ENCODE measurements at regions not wholly inside any gene's neighbourhood (a gene's known extent, or its start where the extent isn't known, plus 50 kb on each side); places are given as distances from the start of the nearest gene placed in this dataset.
A peak's percentile ranks its signal among the peaks of the same experiment; 100 is the strongest.

DNA sequence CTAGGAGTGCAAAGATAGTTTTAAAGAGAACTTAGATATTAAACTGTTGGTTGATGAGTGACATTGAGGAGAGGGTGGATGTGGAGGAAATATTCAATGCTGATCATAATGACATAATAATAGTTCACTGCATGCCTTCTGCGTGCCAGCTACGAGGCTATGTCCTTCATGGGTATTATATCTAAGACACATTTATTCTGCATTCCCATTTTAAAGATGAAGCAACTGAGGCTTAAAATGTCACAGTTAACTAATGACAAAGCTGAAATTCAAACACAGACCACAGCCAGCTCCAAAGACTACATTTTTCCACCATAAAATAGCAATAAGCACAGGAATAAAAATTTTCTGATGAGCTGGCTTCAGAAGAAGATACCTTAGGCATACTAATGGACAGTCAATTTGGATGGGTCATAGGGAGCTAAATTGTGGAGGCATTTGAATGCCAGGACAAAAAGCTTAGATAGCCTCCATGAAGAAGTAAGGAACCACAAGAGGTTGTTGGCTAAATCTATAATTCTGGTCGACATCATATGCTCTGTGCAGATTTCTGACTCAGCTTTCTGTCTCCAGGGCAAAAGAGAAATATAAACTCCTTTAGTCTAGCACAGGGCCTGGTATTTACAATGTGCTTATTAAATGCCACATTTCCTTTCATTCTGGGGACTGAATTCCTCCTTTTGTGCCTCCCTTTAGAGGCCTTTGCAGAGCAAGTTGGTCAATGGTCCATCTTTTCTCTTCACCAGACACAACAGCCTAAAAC, 71.2 kb upstream of the NRIP1 start:
- H3K4me3 ChIP-seq: no peak overlapping the region
- no peaks in the 10 kb centered on the region for H3K27me3 ChIP-seq
- TF ChIP-seq POLR2A (IDR thresholded peaks at IDR 0.05) (no peak), CTCF (IDR thresholded peaks at IDR 0.05) (no peak)
- no peaks in the 10 kb centered on the region for H3K9me3 ChIP-seq
- DNase-seq (no peak), ATAC-seq (no peak)
- H3K36me3 ChIP-seq: no peaks in the 10 kb centered on the region
- H3K27ac ChIP-seq: no peak overlapping the region
- intact Hi-C loops (cut with DNase I): no loop called here
- 85 to 91% (median 90%) methylated on average over 3 of the region's 3 CpGs for WGBS, 4 donors
- peaks cover 0 to 14% (median 0%) of the 10 kb centered on the region in 12 donors for H3K4me1 ChIP-seq

GRCh38 chr21:15138490-15138889, 73.7 kb upstream of the NRIP1 start:
- TF ChIP-seq POLR2A (IDR thresholded peaks at IDR 0.05) (no peak), CTCF (IDR thresholded peaks at IDR 0.05) (no peak)
- no peak overlapping the region for H3K4me3 ChIP-seq
- intact Hi-C loops (cut with DNase I): no loop called here
- no peaks in the 10 kb centered on the region for H3K36me3 ChIP-seq
- no peak for ATAC-seq
- WGBS, 4 donors: 47 to 57% (median 54%) methylated on average over 7 of the region's 7 CpGs
- H3K9me3 ChIP-seq: no peaks in the 10 kb centered on the region
- no peaks in the 10 kb centered on the region for H3K27me3 ChIP-seq
- H3K27ac ChIP-seq: no peak overlapping the region
- peaks cover 0 to 16% (median 0%) of the 10 kb centered on the region in 12 donors for H3K4me1 ChIP-seq
- peak in 1 of 5 donors; percentile 27 for DNase-seq

DNA sequence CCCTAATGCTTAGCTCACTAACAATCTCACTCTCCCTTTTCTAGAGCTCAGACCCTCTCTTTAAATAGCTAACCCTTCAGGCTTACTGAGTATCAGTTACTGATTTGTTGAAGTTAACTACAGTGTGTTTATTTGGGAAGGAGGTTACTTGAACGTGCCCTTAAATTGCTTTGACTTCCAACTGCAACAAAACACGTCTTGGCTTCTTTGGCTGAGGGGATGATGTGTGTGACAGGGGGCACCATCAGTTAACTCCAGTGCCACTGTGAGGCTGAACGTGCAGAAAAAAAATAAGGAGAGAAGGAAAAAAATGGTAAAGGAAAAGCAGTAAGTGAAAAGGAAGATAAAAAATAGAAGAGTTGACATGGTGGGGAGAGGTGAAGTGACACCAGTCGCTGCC, 75.1 kb upstream of the NRIP1 start:
- no peak for ATAC-seq
- 63 to 72% (median 68%) methylated on average over 4 of the region's 4 CpGs for WGBS, 4 donors

More for the DNA sequence above, 75.1 kb upstream of the NRIP1 start:
- H3K9me3 ChIP-seq: no peaks in the 10 kb centered on the region
- no peak for TF ChIP-seq CTCF (IDR thresholded peaks at IDR 0.05)
- no peak for TF ChIP-seq POLR2A (IDR thresholded peaks at IDR 0.05)
- no peaks in the 10 kb centered on the region for H3K36me3 ChIP-seq
- no peak overlapping the region for H3K27ac ChIP-seq
- intact Hi-C loops (cut with DNase I): no loop called here
- H3K4me1 ChIP-seq: peaks cover 0 to 9% (median 0%) of the 10 kb centered on the region in 12 donors
- H3K4me3 ChIP-seq: no peak overlapping the region
- no peaks in the 10 kb centered on the region for H3K27me3 ChIP-seq
- no peak for DNase-seq

All from heart left ventricle (tissue), 16 donors.